Hematopoietic multipotent progenitor cell (in vitro differentiated cells): ENCODE measurements at regions not wholly inside any gene's neighbourhood (a gene's known extent, or its start where the extent isn't known, plus 50 kb on each side); places are given as distances from the start of the nearest gene placed in this dataset.
A peak's percentile ranks its signal among the peaks of the same experiment; 100 is the strongest.

Source experiments
- DNase-seq, 3 donors: peaks; one replicate each; pipeline ENCODE4 v3.0.0-alpha.2; 2011 to 2015; ENCODE audit warnings: low read depth in 2 of 3, low spot score in 2 of 3

DNA sequence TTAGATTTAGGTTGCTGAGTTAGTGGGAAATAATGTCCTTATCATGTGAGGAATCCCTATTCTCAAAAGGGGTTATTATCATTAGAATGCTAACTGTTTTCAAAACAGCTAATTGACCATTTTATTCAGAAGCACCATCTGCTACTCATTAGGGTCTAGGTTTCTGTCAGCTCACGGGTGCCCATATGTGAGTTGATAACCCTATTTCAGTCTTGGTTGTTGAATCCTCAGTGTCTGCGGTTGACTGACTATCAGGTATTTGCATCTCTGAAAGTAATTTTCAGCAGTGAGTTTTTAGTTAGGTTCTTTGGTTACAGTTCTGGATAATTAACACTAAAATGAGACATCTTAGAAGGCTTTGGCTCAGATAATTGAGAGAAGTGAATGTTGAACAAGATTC lies 1404.0 kb downstream of the AACS start:
- DNase-seq: no peak

- DNase-seq: no peak
Measured at GRCh38 chr12:126474703-126475102, 1409.5 kb downstream of the AACS start.

- no peak for DNase-seq
Measured at GRCh38 chr12:126480451-126480850, 1415.2 kb downstream of the AACS start.

DNA sequence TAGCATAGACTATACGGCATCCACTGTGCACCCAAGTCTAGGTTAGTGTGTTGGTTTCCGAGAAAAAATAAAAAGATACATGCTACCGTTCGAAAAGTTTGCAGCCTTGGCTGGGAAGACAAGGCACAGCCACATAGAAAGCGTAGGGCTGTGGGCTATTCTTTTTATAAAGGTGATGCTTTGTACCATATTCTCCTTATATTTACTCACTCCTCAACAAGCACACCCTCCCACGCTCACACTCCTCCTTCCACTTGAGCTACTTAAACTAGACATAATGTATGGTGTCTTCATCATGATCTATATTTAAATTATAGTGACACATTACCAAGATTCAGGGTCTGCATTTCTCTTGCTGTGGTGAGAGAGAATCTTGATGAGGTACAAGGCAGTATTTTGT lies 1416.5 kb downstream of the AACS start:
- no peak for DNase-seq

- DNase-seq: no peak
Measured at GRCh38 chr12:126482238-126482889, 1417.1 kb downstream of the AACS start.

DNA sequence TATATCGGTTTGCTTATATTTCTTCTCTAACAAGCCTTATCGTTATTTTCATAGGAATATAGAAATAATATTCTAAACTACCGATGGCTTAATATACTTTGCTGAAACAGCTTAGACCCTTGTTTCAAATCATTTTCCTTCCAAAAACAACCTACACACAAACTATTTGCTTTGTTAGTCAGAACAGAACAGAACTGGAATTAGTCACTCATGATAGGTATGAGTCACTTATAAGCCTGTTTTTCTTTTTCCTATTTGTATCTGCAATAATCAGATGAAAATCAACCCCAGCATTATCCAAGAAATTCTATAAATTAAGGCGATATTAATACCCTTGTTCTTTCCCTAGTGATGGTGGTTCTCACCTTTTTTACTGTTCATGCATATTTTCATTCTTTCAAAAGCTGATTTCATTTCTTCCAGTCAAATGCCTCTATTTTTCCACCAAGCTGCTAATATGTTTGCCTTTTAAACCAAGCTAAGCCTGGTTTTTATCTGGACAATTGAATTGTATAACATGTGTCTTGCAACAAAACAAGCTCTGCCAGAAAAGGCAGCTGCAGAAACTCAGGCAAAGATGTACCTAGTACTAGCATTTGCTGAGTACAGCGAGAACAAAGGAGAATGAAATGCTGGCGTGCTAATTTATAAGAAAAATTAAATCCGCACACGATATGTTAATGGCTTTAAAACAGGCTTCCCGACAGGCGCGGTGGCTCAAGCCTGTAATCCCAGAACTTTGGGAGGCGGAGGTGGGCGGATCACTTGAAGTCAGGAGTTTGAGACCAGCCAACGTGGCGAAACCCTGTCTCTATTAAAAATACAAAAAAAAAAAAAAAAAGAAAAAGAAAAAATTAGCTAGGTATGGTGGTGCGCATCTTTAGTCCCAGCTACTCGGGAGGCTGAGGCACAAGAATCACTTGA lies 1418.2 kb downstream of the AACS start:
- no peak for DNase-seq

DNA sequence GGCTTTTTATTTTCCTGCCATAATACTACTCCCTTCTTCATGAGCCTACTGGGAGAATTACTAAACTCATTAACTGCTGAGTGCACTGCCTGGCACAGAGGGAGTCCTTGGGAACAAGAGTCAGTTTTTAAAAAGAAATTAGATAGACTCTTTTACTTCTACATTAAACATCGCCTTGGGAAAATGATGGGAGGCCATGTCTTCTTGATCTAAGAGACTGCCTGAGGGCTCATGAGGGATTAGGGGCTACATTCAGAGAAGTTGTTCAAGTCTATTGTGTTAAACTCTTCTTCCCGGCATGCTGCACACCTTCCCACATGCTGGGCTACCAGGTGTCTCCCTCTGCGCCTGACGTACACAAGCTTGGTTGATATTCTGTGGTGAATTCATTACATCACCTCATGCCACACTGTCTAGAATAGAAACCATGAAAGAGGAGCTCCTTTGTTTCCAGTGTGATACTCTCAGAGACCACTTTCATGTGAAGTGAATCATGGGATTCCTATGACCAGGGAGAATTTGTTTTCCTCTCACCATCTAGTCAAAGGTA lies 1422.3 kb downstream of the AACS start:
- no peak for DNase-seq

GRCh38 chr12:126488806-126489205 lies 1423.6 kb downstream of the AACS start:
- DNase-seq: no peak

DNA sequence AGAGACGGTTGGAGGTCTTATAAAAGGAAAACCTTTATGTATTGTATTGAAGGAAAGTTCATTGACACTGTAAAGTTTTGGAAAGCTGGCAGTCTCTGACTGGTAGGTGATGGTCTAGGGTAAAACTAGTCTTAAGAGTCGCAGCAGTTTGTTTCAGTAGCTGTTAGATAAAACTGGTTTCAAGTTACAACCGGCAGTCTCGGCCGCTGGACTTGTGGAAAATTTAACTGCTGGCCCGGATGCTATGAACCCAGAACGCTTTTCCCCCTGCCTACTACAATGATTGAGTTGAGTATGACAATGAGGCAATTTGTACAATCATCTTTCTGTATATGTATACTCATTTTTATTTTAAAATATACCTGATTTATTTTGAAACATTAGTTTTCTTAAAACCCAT lies 1426.9 kb downstream of the AACS start:
- DNase-seq: no peak

- DNase-seq: no peak
Measured at GRCh38 chr12:126493366-126494108, 1428.3 kb downstream of the AACS start.

DNA sequence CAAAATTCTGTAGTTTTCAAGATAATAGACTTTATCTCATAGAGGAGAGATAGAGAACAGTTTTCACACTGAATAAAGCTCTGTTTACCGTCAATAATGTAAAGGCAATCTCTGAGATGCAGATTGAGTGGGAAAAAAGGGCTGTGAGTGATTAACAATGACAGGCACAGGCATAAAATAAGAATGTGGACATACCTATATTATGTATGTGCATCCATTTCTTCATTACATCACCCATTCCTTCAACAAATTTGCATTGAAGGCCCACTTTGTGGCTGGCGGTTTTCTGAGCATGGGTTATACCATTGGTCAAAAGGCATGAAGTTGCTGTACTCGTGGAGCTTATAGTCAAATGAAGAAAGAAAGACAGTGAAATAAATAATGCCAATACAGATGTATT lies 1431.0 kb downstream of the AACS start:
- DNase-seq: no peak

- peak in 1 of 3 donors; percentile 0 for DNase-seq
Measured at GRCh38 chr12:126506426-126507182, 1441.4 kb downstream of the AACS start.

DNA sequence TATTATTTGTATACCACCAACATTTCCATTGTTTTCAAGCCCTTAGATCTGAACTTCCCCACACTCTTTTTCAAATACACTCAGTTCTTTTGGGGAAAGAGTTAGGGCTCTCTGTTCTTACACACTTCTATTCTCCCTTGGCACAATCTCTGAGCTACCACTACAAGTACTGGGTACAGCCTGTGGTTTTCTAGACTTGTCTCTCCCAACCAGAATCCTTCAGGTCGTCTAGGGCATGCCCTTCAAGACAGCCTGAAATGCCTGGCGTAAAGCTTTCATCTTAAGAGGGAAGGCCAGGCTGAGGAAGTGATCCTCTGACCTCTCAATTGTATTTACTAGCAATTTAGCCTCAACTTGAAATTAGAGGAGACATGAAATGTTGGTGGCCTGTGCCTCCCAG lies 1442.0 kb downstream of the AACS start:
- no peak for DNase-seq

GRCh38 chr12:126509572-126509971 lies 1444.3 kb downstream of the AACS start:
- no peak for DNase-seq

DNA sequence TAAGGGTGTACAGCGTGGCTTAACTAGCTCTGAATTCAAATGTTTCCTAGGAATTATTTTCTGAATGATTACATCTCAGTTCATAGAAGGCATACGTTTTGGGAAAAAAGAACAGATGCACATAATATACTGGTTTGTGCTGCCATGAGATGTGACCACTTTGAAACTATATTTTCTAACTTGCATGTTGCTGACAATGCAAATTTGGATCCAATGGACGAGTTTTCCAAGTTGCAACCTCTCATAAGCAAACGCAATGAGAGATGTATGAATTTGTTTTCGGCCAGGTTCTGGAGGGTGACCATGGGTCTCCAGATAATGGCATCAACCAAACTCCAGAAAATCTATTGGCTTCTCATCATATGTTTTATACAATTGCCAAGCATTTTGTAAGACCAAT lies 1445.4 kb downstream of the AACS start:
- no peak for DNase-seq

DNA sequence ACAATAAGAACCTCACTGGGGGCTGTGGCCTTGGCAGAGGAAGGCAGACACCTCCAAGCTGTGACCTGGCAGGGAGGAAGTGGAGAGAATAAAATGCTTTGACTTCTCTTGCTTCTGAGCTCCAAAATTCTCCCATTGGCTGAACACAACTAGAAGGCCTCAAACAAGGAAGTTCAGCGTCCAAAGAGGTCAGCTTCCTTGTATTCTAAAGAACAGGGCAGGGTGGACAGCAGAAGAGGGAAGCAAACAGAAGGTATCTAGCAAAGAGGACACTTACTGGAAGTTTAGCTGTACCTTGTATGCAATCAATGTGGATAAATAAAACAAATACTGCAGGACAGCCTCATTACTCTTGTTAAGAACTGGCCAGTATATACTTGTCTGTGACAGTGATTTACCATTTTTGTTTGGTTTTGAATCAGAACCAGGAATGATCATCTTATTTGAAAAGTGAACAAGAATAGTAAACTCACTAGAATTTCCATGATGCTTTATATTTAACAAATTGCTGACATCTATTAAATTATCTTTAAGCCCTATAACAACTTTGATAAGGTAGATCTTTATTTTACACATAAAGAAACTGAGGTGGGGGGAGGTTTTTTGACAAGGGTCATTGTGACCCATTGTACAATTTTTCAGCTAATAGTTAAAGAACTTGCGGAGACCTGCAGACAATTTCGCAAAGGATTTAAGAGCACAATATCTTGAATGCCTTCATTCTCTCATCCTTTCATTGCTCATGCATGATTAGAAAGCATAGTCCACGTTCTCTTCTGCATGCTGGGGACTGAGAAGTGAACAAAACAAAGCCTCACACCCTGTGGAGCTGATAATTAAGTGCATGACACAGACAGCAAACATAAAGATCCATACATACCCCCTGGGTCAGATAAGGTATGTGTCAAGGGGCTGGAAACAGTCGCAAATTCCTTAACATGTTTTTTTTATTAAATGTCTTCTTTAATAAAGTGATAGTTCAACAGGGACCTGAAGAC lies 1448.0 kb downstream of the AACS start:
- no peak for DNase-seq

- DNase-seq: no peak
Measured at GRCh38 chr12:126518596-126519200, 1453.5 kb downstream of the AACS start.

DNA sequence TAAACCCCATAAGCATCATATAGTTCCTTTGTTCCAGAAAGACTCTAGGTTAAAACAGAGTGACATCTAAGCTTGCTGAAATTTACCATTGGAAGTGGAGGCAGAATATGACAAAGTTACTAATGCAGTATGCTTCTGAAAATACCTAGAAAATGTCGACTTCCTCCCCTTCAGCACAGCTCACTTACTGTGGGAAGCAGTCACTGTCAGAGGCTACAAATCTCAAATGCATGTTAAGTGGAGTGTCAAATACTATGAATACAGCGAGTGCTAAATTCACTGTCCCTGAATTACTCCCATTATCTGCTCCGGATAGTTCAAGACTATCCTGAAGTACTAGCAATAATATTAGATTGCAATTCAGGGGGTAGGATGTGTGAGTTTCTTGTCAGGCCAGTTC lies 1454.6 kb downstream of the AACS start:
- no peak for DNase-seq

DNA sequence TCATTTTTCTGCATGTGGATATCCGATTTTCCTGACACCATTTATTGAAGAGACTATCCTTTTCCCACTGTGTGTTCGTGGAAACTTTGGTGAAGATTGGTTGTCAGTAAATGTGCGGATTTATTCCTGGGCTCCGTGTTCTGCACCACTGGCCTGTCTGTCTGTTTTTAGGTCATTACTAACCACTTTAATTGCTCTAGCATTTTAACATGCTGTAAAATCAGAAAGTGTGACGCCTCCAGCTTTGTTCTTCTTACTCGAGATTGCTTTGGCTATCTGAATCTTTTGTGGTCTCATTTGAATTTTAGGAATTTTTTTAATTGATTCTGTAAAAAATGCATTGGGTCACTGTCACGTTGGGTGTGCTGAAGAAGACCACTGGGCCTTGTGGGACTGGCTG lies 1458.7 kb downstream of the AACS start:
- DNase-seq: no peak
